SK-N-SH (cell line): ENCODE measurements at regions not wholly inside any gene's neighbourhood (a gene's known extent, or its start where the extent isn't known, plus 50 kb on each side); places are given as distances from the start of the nearest gene placed in this dataset.

ENCODE experiments used
- CTCF ChIA-PET: fragments of 300-600, 350-600 bp; formaldehyde crosslinking; extraction: SDS; loops from one replicate; lab custom pipeline; 2021; lab: Yijun Ruan, JAX
- POLR2A ChIA-PET: fragments of 350-600 bp; sonication (Branson Sonifier 250); formaldehyde crosslinking; extraction: SDS; loops from one replicate; lab custom pipeline; 2020; ENCODE audit warnings: antibody characterized with exemption, inconsistent platforms; lab: Yijun Ruan, JAX
- DNase-seq: peaks from one replicate; pipeline ENCODE4 v3.0.0; 2012
- H2AFZ ChIP-seq: fragments of 200-600 bp; sonication (generic); 2 replicates; pipeline ENCODE4 v1.8.1; 2016; ENCODE audit warnings: antibody characterized with exemption, mild to moderate bottlenecking, low read depth
- H3F3A ChIP-seq: fragments of 200-600 bp; sonication (generic); replicated peaks from 2 replicates; pipeline ENCODE3; 2016; ENCODE audit warnings: antibody characterized with exemption, mild to moderate bottlenecking; ENCODE audit not compliant: insufficient read depth
- H3K27ac ChIP-seq, 2 experiments: fragments of 200-500 bp in 1 of 2; fragments of 200-600 bp in 1 of 2; sonication (Bioruptor generic) in 1 of 2; sonication (generic), shearing (Covaris generic) in 1 of 2; 2 replicates each; pipeline versions ENCODE4 v1.5.1 to v1.6.1; 2014 to 2016; ENCODE audit warnings: low read depth in 2 of 2, inconsistent platforms in 1 of 2, low read length in 1 of 2, mild to moderate bottlenecking in 1 of 2, mixed read lengths in 1 of 2
- H3K27me3 ChIP-seq: fragments of 200-600 bp; sonication (generic), shearing (Covaris generic); 2 replicates; pipeline ENCODE4 v1.6.1; 2016; ENCODE audit warnings: mixed run types; ENCODE audit not compliant: insufficient read depth
- H3K36me3 ChIP-seq, 2 experiments: fragments of 200-500 bp in 1 of 2; fragments of 200-600 bp in 1 of 2; sonication (Bioruptor generic) in 1 of 2; sonication (generic) in 1 of 2; replicated peaks in 1 of 2; 2 replicates each; pipeline versions ENCODE3 to v1.5.1; 2014 to 2016; ENCODE audit warnings: low read length in 1 of 2, mild to moderate bottlenecking in 1 of 2; ENCODE audit not compliant: insufficient read depth in 2 of 2, control insufficient read depth in 1 of 2
- H3K4me1 ChIP-seq, 2 experiments: fragments of 200-500 bp in 1 of 2; fragments of 200-600 bp in 1 of 2; sonication (Bioruptor generic) in 1 of 2; sonication (generic), shearing (Covaris generic) in 1 of 2; 2 replicates each; pipeline versions ENCODE4 v1.5.1 to v1.6.1; 2014 to 2016; ENCODE audit warnings: low read depth in 1 of 2, low read length in 1 of 2, mixed run types in 1 of 2; ENCODE audit not compliant: insufficient read depth in 2 of 2, control insufficient read depth in 1 of 2
- H3K4me2 ChIP-seq: fragments of 200-600 bp; sonication (generic), shearing (Covaris generic); 2 replicates; pipeline ENCODE4 v1.6.1; 2017; ENCODE audit warnings: mixed run types
- H3K4me3 ChIP-seq, 2 experiments: fragments of 200-500 bp in 1 of 2; fragments of 200-600 bp in 1 of 2; sonication (Bioruptor generic) in 1 of 2; sonication (generic), shearing (Covaris generic) in 1 of 2; 2 replicates each; pipeline versions ENCODE4 v1.5.1 to v1.8.1; 2014 to 2016; ENCODE audit warnings: low read depth in 2 of 2, inconsistent platforms in 1 of 2, low read length in 1 of 2, mild to moderate bottlenecking in 1 of 2, mixed read lengths in 1 of 2, moderate library complexity in 1 of 2
- H3K79me2 ChIP-seq: fragments of 200-600 bp; sonication (generic); 2 replicates; pipeline ENCODE4 v1.8.1; 2017; ENCODE audit warnings: mild to moderate bottlenecking; ENCODE audit not compliant: insufficient read depth
- H3K9ac ChIP-seq: fragments of 200-600 bp; sonication (generic); 2 replicates; pipeline ENCODE4 v1.6.1; 2017; ENCODE audit warnings: mixed run types
- H3K9me2 ChIP-seq: fragments of 200-600 bp; sonication (generic); 2 replicates; pipeline ENCODE4 v1.6.1; 2017; ENCODE audit warnings: mixed run types
- H3K9me3 ChIP-seq: fragments of 200-600 bp; sonication (generic); 2 replicates; pipeline ENCODE4 v1.6.1; 2017; ENCODE audit warnings: mixed run types, mild to moderate bottlenecking, moderate library complexity
- H4K20me1 ChIP-seq: fragments of 200-600 bp; sonication (generic); 2 replicates; pipeline ENCODE4 v1.6.1; 2017; ENCODE audit warnings: mild to moderate bottlenecking, mixed run types; ENCODE audit not compliant: insufficient read depth
- EP300 ChIP-seq, 2 experiments: IDR thresholded peaks; 2 replicates each; pipeline versions ENCODE4 v1.4.0 to v1.6.1; 2012; ENCODE audit warnings: borderline replicate concordance in 1 of 2, low read depth in 1 of 2, low read length in 1 of 2
- FOSL2 ChIP-seq: IDR thresholded peaks from 2 replicates; pipeline ENCODE4 v1.4.0; 2012; ENCODE audit warnings: low read depth, mild to moderate bottlenecking, moderate library complexity, borderline replicate concordance
- FOXJ3 ChIP-seq: sonication (generic); formaldehyde crosslinking; IDR thresholded peaks from 2 replicates; pipeline ENCODE4 v1.5.1; 2020; ENCODE audit warnings: mild to moderate bottlenecking, missing genetic modification reagents
- FOXM1 ChIP-seq: IDR thresholded peaks from 2 replicates; pipeline ENCODE4 v1.4.0; 2012; ENCODE audit warnings: low read depth, mild to moderate bottlenecking
- POLR2AphosphoS5 ChIP-seq: IDR thresholded peaks from 2 replicates; pipeline ENCODE4 v1.6.1; 2012; ENCODE audit warnings: low read depth, low read length
- RAD21 ChIP-seq: IDR thresholded peaks from 2 replicates; pipeline ENCODE4 v1.6.1; 2012; ENCODE audit warnings: mild to moderate bottlenecking, low read length
- SMC3 ChIP-seq: IDR thresholded peaks from 2 replicates; pipeline ENCODE4 v1.6.1; 2012; ENCODE audit warnings: low read depth, low read length, improper control_type of control experiment
- TAF1 ChIP-seq: IDR thresholded peaks from 2 replicates; pipeline ENCODE4 v1.6.1; 2012; ENCODE audit warnings: low read depth, mild to moderate bottlenecking, low read length, moderate library complexity, borderline replicate concordance
- WGBS: methylation state at CpG from one replicate; pipeline ENCODE4 v1.1.6; 2017; ENCODE audit warnings: low lambda C conversion rate; 5-methylcytosine and 5-hydroxymethylcytosine counted together
- TF ChIP-seq, protein P1 (sequence below): IDR thresholded peaks from 2 replicates; pipeline ENCODE4; 2012
- TF ChIP-seq, protein P2 (sequence below): fragments of 150-350 bp; IDR thresholded peaks from 2 replicates; pipeline ENCODE4 v1.6.1; 2017; ENCODE audit warnings: antibody characterized with exemption, low read length, low read depth, borderline replicate concordance
- TF ChIP-seq, protein P3 (sequence below): fragments of 150-350 bp; IDR thresholded peaks from 2 replicates; pipeline ENCODE4 v1.6.1; 2016; ENCODE audit warnings: mild to moderate bottlenecking, low read depth, low read length

DNA sequence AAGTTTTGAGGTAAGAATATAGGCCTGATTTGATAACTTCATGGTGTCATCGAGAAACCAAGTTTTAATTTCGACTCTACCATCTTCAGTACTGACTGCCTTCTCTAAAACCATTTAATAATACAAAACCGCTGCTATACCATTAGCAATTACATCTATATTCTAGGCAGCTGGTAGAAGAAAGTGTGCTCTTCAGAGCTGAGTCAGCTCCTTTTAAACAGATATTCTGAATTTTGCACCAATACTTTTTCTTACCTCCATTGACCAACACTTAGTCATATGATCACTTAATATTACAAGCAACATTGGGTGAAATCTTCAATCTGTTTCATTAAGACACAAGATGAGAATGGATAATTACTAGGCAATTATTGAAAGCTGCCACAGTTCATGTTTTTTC, 1667.8 kb downstream of the PCDH9 start:
- no peaks in the 10 kb centered on the region for H3K79me2 ChIP-seq
- no peaks in the 10 kb centered on the region for H3K4me1 ChIP-seq
- no peaks in the 10 kb centered on the region for H3K27me3 ChIP-seq
- 0 out of 2 replicates have a peak, but pooled peaks cover 4% of the 10 kb centered on the region for H3K9me3 ChIP-seq
- WGBS = 80% methylated on average over 3 of the region's 3 CpGs
- ChIA-PET CTCF (no interaction called here), POLR2A (no interaction called here)
- no peaks in the 10 kb centered on the region for H3K9me2 ChIP-seq
- TF ChIP-seq, protein P1, sequence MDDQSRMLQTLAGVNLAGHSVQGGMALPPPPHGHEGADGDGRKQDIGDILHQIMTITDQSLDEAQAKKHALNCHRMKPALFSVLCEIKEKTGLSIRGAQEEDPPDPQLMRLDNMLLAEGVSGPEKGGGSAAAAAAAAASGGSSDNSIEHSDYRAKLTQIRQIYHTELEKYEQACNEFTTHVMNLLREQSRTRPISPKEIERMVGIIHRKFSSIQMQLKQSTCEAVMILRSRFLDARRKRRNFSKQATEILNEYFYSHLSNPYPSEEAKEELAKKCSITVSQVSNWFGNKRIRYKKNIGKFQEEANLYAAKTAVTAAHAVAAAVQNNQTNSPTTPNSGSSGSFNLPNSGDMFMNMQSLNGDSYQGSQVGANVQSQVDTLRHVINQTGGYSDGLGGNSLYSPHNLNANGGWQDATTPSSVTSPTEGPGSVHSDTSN = no peak
- no peak for TF ChIP-seq FOXJ3 (CRISPR knock-in tag)
- TF ChIP-seq, protein P2, sequence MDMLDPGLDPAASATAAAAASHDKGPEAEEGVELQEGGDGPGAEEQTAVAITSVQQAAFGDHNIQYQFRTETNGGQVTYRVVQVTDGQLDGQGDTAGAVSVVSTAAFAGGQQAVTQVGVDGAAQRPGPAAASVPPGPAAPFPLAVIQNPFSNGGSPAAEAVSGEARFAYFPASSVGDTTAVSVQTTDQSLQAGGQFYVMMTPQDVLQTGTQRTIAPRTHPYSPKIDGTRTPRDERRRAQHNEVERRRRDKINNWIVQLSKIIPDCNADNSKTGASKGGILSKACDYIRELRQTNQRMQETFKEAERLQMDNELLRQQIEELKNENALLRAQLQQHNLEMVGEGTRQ = no peak
- TF ChIP-seq EP300 (IDR thresholded peaks at IDR 0.05; ENCODE audit: borderline replicate concordance in 1 of 2, low read depth in 1 of 2, low read length in 1 of 2) = no peak
- TF ChIP-seq POLR2AphosphoS5 = no peak
- TF ChIP-seq RAD21 = no peak
- H3K27ac ChIP-seq = no peak overlapping the region
- H3F3A ChIP-seq = no peaks in the 10 kb centered on the region
- DNase-seq = no peak
- no peaks in the 10 kb centered on the region for H4K20me1 ChIP-seq
- H3K9ac ChIP-seq = no peak overlapping the region
- H2AFZ ChIP-seq = no peak overlapping the region
- no peaks in the 10 kb centered on the region for H3K36me3 ChIP-seq
- H3K4me2 ChIP-seq = no peak overlapping the region
- H3K4me3 ChIP-seq = no peak overlapping the region

DNA sequence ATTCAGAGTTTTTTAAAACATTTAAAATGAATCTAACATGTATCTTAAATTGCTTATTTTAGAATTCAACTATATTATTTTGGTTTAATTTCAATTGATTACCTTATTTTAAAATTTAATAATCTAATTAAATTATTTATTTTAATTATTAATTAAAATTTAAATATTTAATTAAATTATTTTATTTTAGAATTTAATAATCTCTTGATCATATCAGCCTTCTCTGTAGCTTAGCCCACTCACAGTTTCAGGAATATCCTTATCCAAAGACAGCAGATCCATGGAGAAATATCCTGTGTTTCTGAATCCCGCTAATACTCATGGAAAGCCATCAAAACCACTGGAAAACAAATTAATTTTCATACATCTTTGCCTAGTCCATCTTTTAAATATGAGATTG, 1669.2 kb downstream of the PCDH9 start:
- H3K9me2 ChIP-seq = no peaks in the 10 kb centered on the region
- WGBS = 94% methylated on average over 1 of the region's 1 CpG
- no peaks in the 10 kb centered on the region for H3K36me3 ChIP-seq
- H4K20me1 ChIP-seq = no peaks in the 10 kb centered on the region
- no peaks in the 10 kb centered on the region; a peak in 1 of 4 replicates for H3K4me1 ChIP-seq
- no peaks in the 10 kb centered on the region for H3K27me3 ChIP-seq
- no peaks in the 10 kb centered on the region for H3K79me2 ChIP-seq
- no peaks in the 10 kb centered on the region for H3F3A ChIP-seq
- POLR2A ChIA-PET = no interaction called here
- no peak for DNase-seq
- H3K27ac ChIP-seq = no peak overlapping the region
- CTCF ChIA-PET = no interaction called here
- no peak overlapping the region for H3K9ac ChIP-seq
- TF ChIP-seq TAF1 (no peak), EP300 (IDR thresholded peaks at IDR 0.05; ENCODE audit: borderline replicate concordance in 1 of 2, low read depth in 1 of 2, low read length in 1 of 2) (no peak), FOXM1 (no peak), FOSL2 (no peak), SMC3 (no peak)
- TF ChIP-seq, protein P3, sequence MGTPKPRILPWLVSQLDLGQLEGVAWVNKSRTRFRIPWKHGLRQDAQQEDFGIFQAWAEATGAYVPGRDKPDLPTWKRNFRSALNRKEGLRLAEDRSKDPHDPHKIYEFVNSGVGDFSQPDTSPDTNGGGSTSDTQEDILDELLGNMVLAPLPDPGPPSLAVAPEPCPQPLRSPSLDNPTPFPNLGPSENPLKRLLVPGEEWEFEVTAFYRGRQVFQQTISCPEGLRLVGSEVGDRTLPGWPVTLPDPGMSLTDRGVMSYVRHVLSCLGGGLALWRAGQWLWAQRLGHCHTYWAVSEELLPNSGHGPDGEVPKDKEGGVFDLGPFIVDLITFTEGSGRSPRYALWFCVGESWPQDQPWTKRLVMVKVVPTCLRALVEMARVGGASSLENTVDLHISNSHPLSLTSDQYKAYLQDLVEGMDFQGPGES = no peak
- no peak overlapping the region for H2AFZ ChIP-seq
- 0 out of 2 replicates have a peak, but pooled peaks cover 4% of the 10 kb centered on the region for H3K9me3 ChIP-seq
- no peak overlapping the region for H3K4me2 ChIP-seq
- H3K4me3 ChIP-seq = no peak overlapping the region
